Left hindlimb (tissue), 1 donor: ENCODE measurements at regions not wholly inside any gene's neighbourhood (a gene's known extent, or its start where the extent isn't known, plus 50 kb on each side); places are given as distances from the start of the nearest gene placed in this dataset.

Experiments used
- DNase-seq: peaks from one replicate; pipeline ENCODE4 v3.0.0-alpha.2; 2018

- no peak for DNase-seq
Observed at GRCh38 chr17:69853541-69854224, 221.3 kb upstream of the KCNJ16 start.

DNA sequence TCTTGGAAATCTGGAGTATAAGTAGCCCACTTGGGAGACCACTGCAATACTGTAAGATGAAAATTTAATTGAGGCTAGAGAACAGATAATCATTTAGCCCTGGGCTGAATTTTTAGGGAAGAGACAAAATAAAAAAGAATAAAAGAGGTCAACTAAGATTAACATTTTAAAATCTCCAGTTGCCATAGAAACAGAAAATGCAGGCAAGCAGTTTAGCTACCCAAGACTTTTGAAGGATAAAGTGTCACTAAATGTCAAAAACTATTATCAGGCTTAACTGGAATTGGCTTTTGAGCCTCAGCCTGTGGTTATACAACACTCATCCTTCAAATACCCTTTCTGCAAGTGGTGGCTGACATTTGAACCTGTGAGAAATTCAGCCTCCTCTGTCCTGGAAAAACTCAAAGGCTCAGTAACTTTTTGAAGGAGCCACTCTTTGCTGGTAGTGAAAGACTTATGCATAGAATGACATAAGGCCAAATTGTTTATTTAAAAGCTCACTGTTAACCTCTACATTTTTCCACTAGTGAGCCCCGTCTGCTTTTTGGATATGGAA, 220.7 kb upstream of the KCNJ16 start:
- no peak for DNase-seq

GRCh38 chr17:69856946-69857345, 218.1 kb upstream of the KCNJ16 start:
- DNase-seq, result no peak

- no peak for DNase-seq
Observed at GRCh38 chr17:69857412-69857835, 217.6 kb upstream of the KCNJ16 start.

DNA sequence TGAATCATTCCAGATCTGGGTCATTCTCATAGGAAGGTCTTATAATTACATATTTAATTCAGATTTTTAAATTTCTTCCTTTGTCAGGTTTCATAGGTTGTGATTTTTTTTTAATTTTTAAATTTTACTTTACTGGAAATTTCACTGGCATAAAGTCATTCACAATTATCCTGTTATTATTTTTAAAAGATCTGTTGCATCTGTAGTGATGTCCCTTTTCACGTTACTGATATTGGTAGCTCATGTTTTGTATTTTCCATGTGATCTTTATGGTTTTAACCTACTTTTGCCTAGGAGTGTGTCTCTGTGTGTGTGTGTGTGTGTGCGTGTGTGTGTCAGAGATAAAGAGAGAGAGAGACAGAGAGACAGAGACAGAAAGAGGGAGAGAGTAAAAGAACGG, 216.6 kb upstream of the KCNJ16 start:
- DNase-seq, result no peak

GRCh38 chr17:69860142-69860680, 214.8 kb upstream of the KCNJ16 start:
- no peak for DNase-seq

GRCh38 chr17:69864462-69864861, 210.6 kb upstream of the KCNJ16 start:
- DNase-seq, result no peak

GRCh38 chr17:69869667-69870066, 205.4 kb upstream of the KCNJ16 start:
- no peak for DNase-seq

DNA sequence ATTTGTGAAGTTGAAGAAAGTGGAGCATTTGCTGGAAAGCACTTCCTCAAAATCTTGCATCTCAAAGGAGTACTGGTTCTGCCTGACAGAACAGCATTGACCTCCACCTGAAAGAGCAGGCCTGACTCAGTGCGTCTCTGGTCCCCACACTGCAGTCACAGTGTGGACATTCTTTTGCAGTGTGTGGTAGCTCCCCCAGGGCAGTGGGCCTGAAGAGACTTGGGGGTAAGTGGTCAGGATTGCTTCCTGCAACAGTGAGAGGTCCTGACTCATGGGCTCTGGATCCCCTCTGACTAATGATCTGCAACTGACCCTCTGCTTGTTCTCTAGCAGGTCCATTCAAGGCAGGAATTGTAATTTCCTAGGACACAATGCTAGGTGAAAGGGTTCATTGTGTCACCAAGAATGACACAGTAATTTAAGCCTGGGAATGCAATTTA, 204.9 kb upstream of the KCNJ16 start:
- no peak for DNase-seq

DNA sequence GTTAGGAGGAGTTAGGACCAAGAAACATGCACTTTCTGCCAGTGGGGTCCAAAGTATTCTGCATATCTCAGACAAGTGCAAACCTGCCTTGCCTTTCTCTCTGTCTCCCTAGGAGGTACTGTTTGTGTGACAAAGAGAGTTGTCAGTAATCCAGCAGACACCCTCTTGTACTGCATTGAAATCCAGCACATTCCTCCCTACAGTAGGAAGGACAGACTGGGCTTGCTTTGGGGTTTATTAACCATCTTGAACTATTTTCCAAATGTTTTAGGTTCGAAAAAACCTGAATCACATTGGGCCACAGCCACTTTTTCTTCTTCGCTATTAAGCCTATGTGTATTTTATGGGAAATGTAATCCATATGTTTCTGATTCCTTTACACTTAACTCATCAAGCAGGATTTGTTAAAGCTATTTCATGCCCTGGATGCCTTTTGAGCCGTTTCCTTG, 204.2 kb upstream of the KCNJ16 start:
- DNase-seq, result peak; percentile 31

GRCh38 chr17:69871318-69871717, 203.7 kb upstream of the KCNJ16 start:
- DNase-seq, result no peak

- no peak for DNase-seq
Observed at GRCh38 chr17:69872675-69873262, 202.3 kb upstream of the KCNJ16 start.

GRCh38 chr17:69874175-69874670, 200.8 kb upstream of the KCNJ16 start:
- no peak for DNase-seq

DNA sequence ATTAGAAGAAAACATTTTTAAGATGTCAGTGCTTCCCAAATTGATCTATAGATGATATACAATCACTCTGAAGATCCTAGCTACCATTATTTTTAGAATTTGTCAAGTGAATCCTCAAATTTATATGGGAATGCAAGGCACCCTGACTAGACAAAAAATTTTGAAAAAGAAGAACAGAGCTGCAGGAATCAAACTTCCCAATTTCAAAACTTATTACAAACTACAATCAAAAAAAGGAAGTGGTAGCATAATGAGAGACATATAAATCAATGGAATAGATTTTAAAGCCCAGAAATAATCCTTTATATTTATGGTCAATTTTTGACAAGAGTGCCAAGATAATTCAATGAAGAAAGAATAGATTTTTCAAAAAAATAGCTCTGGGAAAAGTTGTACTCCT, 198.3 kb upstream of the KCNJ16 start:
- no peak for DNase-seq

GRCh38 chr17:69878661-69879060, 196.4 kb upstream of the KCNJ16 start:
- no peak for DNase-seq

- DNase-seq, result no peak
Observed at GRCh38 chr17:69879576-69879975, 195.4 kb upstream of the KCNJ16 start.

GRCh38 chr17:69880591-69881112, 194.4 kb upstream of the KCNJ16 start:
- no peak for DNase-seq

DNA sequence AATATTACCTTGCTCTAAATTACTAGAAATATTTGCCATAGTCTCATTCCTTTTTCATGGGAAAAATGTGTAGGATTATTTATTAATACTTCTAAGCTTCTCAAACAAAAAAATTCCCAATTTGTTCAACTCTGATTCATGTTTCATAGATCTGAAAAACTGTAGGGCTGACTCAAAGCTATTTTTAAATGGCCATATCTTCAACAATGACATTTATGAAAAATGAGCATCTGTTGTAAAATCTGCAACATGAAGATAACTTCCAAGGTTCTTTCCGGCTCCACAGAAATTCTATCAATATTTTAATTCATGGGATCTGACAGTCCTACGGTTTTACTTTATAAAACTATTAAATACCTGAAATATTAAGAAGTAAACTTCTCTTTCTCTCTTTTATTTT, 192.7 kb upstream of the KCNJ16 start:
- no peak for DNase-seq

DNA sequence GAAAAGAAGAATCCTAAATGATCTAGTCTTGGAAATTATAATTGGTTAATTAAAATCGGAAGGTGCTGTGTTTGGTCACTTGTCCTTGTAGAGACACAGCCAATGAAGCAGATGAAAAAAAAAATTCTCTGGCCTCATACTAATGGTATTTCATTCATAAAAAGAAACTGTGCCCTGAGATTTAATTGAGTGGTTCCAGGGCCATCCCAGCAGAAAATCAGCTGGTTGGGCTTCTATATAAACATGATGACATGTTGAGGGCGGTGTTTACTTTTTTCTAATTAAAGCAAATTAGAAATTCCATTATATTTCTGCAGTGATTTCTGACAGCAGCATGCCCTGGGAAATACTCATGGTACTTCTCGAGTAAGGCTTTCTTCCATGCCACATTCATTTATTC, 191.9 kb upstream of the KCNJ16 start:
- no peak for DNase-seq

DNA sequence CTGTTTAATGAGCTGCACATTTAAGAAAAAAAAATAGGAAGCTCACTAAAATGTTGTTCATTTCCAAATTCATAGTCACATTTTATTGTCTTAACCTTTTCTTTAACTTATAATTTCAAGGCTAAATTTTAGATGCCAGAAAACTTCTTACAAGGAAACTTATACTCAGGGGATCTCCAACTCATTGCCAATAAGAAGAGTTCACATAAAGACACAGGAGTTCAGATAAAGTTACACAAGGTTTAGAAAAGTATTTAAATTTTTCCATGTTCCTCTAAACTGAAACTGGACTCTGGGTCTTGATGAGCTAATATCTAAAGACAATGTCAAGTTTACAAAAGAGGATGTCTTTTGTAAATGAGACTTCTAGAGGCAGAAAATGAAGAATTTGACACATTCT, 190.7 kb upstream of the KCNJ16 start:
- DNase-seq, result no peak

DNA sequence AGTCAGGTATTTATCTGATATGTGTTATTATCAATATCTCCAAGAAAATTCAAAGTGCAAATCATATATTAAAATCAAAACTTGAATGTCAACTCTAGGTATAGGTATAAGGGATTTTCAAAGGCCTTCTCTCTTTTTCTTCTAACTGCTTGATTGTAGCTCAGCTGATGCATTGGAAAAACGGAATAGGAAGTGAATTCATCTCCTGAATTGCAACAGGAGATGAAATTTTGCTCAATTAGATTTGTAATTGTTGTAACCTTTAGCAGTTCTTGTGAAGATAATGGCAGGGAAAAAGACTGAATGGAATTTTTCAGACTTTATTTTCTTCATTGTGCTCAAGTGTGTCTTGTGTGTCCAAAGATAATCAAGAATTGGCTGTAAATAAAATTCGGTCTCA, 190.2 kb upstream of the KCNJ16 start:
- no peak for DNase-seq

- DNase-seq, result no peak
Observed at GRCh38 chr17:69898601-69899000, 176.4 kb upstream of the KCNJ16 start.

DNA sequence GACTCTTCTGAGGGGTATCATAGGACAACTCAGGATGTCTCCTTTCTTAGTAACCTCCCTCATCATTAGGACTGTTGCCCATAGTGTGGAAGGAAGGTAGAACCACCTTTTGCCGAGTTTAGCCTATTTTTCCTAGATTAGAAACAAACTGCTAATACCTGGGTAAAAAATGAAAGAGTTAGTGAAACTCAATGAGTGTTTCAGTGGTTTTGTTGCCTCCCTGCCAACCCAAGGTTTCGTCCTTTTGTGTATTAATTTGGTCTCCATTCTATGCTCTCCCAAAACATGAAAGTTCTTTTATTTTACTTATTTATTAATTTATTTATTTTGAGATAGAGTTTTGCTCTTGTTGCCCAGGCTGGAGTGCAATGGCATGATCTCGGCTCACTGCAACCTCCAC, 174.9 kb upstream of the KCNJ16 start:
- no peak for DNase-seq

DNA sequence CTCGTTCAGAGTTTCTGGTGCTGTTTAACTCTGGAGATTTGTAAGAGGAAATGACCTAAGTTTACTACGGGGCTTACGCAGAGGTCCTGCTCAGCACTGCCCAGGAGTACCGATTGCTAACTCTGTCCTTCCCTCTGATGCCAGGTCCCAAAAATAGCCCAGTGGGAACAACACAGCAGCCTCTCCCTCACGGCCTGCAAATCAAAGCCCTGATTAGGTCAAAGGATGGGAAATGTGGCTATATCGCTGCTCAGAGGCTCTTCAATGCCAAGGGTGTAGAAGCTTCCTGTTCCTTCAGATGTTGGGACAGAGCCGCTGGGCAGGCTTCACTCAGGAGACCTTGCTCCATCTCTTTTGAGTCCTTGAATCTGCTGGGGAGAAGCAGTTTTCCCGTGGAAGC, 174.2 kb upstream of the KCNJ16 start:
- DNase-seq, result no peak
